GM21526 (cell line): ENCODE measurements at regions not wholly inside any gene's neighbourhood (a gene's known extent, or its start where the extent isn't known, plus 50 kb on each side); places are given as distances from the start of the nearest gene placed in this dataset.
A peak's percentile ranks its signal among the peaks of the same experiment; 100 is the strongest.
"Not testable (repeated sequence)": the region's sequence is repeated elsewhere in the genome, so short reads cannot be mapped to it uniquely, and the experiment has no call there.

Experiments used
- ATAC-seq: cut with Tn5 transposase; IDR thresholded peaks from one replicate; pipeline ENCODE4 v1.9.1; 2021; ENCODE audit warnings: moderate library complexity; ENCODE audit not compliant: unreplicated experiment, low FRiP score

GRCh38 chr1:209130886-209131285, 452.6 kb upstream of the CAMK1G start:
- ATAC-seq = no peak

- no peak for ATAC-seq
These were observed 450.6 kb upstream of the CAMK1G start for GRCh38 chr1:209132736-209133467.

- ATAC-seq = peak; percentile 69
These were observed 449.5 kb upstream of the CAMK1G start for GRCh38 chr1:209134001-209134400.

GRCh38 chr1:209143916-209144315, 439.6 kb upstream of the CAMK1G start:
- ATAC-seq = no peak

GRCh38 chr1:209150114-209150513, 433.4 kb upstream of the CAMK1G start:
- no peak for ATAC-seq

GRCh38 chr1:209153411-209153810, 430.1 kb upstream of the CAMK1G start:
- no peak for ATAC-seq

- ATAC-seq = no peak
These were observed 428.6 kb upstream of the CAMK1G start for GRCh38 chr1:209154912-209155311.

- no peak for ATAC-seq
These were observed 428.0 kb upstream of the CAMK1G start for GRCh38 chr1:209155546-209155945.

GRCh38 chr1:209156991-209157390, 426.5 kb upstream of the CAMK1G start:
- ATAC-seq = no peak

GRCh38 chr1:209157546-209158249, 425.8 kb upstream of the CAMK1G start:
- ATAC-seq = no peak

GRCh38 chr1:209158851-209159250, 424.7 kb upstream of the CAMK1G start:
- ATAC-seq = no peak

GRCh38 chr1:209160230-209160629, 423.3 kb upstream of the CAMK1G start:
- no peak for ATAC-seq

- no peak for ATAC-seq
These were observed 420.9 kb upstream of the CAMK1G start for GRCh38 chr1:209162651-209163050.

GRCh38 chr1:209168204-209168603, 415.3 kb upstream of the CAMK1G start:
- no peak for ATAC-seq

GRCh38 chr1:209171151-209171550, 412.4 kb upstream of the CAMK1G start:
- ATAC-seq = no peak

GRCh38 chr1:209172286-209172685, 411.2 kb upstream of the CAMK1G start:
- ATAC-seq = no peak

GRCh38 chr1:209172792-209173542, 410.5 kb upstream of the CAMK1G start:
- not testable (repeated sequence) for ATAC-seq

- not testable (repeated sequence) for ATAC-seq
These were observed 409.7 kb upstream of the CAMK1G start for GRCh38 chr1:209173796-209174195.

GRCh38 chr1:209176866-209177430, 406.6 kb upstream of the CAMK1G start:
- no peak for ATAC-seq

- ATAC-seq = no peak
These were observed 400.3 kb upstream of the CAMK1G start for GRCh38 chr1:209183195-209183594.

- no peak for ATAC-seq
These were observed 395.9 kb upstream of the CAMK1G start for GRCh38 chr1:209187589-209187988.
